Endothelial cell of umbilical vein (primary cell): ENCODE measurements at regions not wholly inside any gene's neighbourhood (a gene's known extent, or its start where the extent isn't known, plus 50 kb on each side); places are given as distances from the start of the nearest gene placed in this dataset.

Experiments used
- BruUV-seq: library from RNA; stranded (reverse); fragments of 400-500 nt; replicated peaks from 2 replicates; lab custom pipeline; 2021; lab: Mats Ljungman, UMichigan
- CTCF ChIA-PET: fragments of 300-600, 350-600 bp; sonication (Branson Sonifier 250); formaldehyde crosslinking; loops from one replicate; lab custom pipeline; 2021; ENCODE audit warnings: antibody characterized with exemption, inconsistent platforms; lab: Charles Lee
- POLR2A ChIA-PET: fragments of 300-600, 350-600 bp; sonication (Branson Sonifier 250); formaldehyde crosslinking; loops from one replicate; lab custom pipeline; 2021; ENCODE audit warnings: antibody characterized with exemption, inconsistent platforms; lab: Charles Lee
- DNase-seq: peaks from one replicate; pipeline ENCODE4 v3.0.0-alpha.2; 2011; ENCODE audit warnings: low read depth, low spot score
- FAIRE-seq: peaks from 2 replicates; lab custom pipeline; 2011; peaks lifted over from hg19 to GRCh38; lab: Jason Lieb, UNC
- H2AFZ ChIP-seq: 2 replicates; pipeline ENCODE4 v1.6.0; 2012; ENCODE audit warnings: low read depth, low read length, control low read depth, inconsistent platforms
- H3K27ac ChIP-seq: 2 replicates; pipeline ENCODE4 v1.5.1; 2011; ENCODE audit warnings: low read depth, mild to moderate bottlenecking, control low read depth, low read length, moderate library complexity; ENCODE audit not compliant: insufficient read depth
- H3K27me3 ChIP-seq, 2 experiments: 2 replicates each; pipeline versions ENCODE4 v1.6.0 to v1.6.1; 2011; ENCODE audit warnings: low read length in 2 of 2, mixed read lengths in 1 of 2; ENCODE audit not compliant: control insufficient read depth in 2 of 2, insufficient read depth in 2 of 2
- H3K36me3 ChIP-seq, 2 experiments: 2 replicates in 1 of 2; 3 replicates in 1 of 2; pipeline ENCODE4 v1.5.1; 2011; ENCODE audit warnings: low read length in 2 of 2, mild to moderate bottlenecking in 1 of 2, moderate library complexity in 1 of 2; ENCODE audit not compliant: control insufficient read depth in 2 of 2, insufficient read depth in 2 of 2; ENCODE audit errors: extremely low read depth in 1 of 2
- H3K4me1 ChIP-seq: 3 replicates; pipeline ENCODE4 v1.5.1; 2011; ENCODE audit warnings: mild to moderate bottlenecking, low read length; ENCODE audit not compliant: control insufficient read depth, insufficient read depth; ENCODE audit errors: extremely low read depth
- H3K4me2 ChIP-seq: 2 replicates; pipeline ENCODE4 v1.6.1; 2011; ENCODE audit warnings: low read length, control low read depth, mixed read lengths; ENCODE audit not compliant: insufficient read depth
- H3K4me3 ChIP-seq, 3 experiments: fragments of 200-600 bp in 1 of 3; sonication (generic), shearing (Covaris generic) in 1 of 3; replicated peaks in 1 of 3; 2 replicates each; pipeline ENCODE4 v1.5.1; 2011 to 2016; ENCODE audit warnings: control low read depth in 3 of 3, low read length in 3 of 3, mild to moderate bottlenecking in 2 of 3, inconsistent platforms in 1 of 3, low read depth in 1 of 3, moderate library complexity in 1 of 3; ENCODE audit not compliant: insufficient read depth in 1 of 3
- H3K79me2 ChIP-seq: 2 replicates; pipeline ENCODE4 v1.6.0; 2012; ENCODE audit warnings: low read length, inconsistent platforms; ENCODE audit not compliant: control insufficient read depth, insufficient read depth
- H3K9ac ChIP-seq: replicated peaks from 2 replicates; pipeline ENCODE3; 2011; ENCODE audit warnings: low read length, control low read depth; ENCODE audit not compliant: insufficient read depth; ENCODE audit errors: extremely low read depth
- H3K9me1 ChIP-seq: replicated peaks from 3 replicates; pipeline ENCODE4 v1.6.0; 2011; ENCODE audit warnings: mild to moderate bottlenecking, low read length; ENCODE audit not compliant: control insufficient read depth, insufficient read depth; ENCODE audit errors: extremely low read depth
- H3K9me3 ChIP-seq: replicated peaks from 2 replicates; pipeline ENCODE4 v1.5.1; 2012; ENCODE audit warnings: low read length, inconsistent platforms; ENCODE audit not compliant: control insufficient read depth, insufficient read depth
- H4K20me1 ChIP-seq: replicated peaks from 2 replicates; pipeline ENCODE3; 2011; ENCODE audit warnings: mild to moderate bottlenecking, low read length; ENCODE audit not compliant: control insufficient read depth, insufficient read depth; ENCODE audit errors: extremely low read depth
- CTCF ChIP-seq, 2 donors: IDR thresholded peaks; 1 replicate in 1 of 2; 2 replicates in 1 of 2; pipeline ENCODE4 v1.5.1; 2011; ENCODE audit warnings: low read length in 2 of 2, mild to moderate bottlenecking in 2 of 2, moderate library complexity in 2 of 2, control low read depth in 1 of 2, inconsistent platforms in 1 of 2, low read depth in 1 of 2; ENCODE audit not compliant: insufficient read depth in 1 of 2; ENCODE audit errors: extremely low read depth in 1 of 2
- EZH2 ChIP-seq: IDR thresholded peaks from 2 replicates; pipeline ENCODE4 v1.6.1; 2012; ENCODE audit warnings: borderline replicate concordance, low read depth, mild to moderate bottlenecking, moderate library complexity, low read length, inconsistent platforms; ENCODE audit not compliant: severe bottlenecking
- FOS ChIP-seq: IDR thresholded peaks from 2 replicates; pipeline ENCODE4 v1.6.1; 2011; ENCODE audit warnings: mild to moderate bottlenecking, low read length, moderate library complexity, borderline replicate concordance; ENCODE audit not compliant: insufficient read depth
- GATA2 ChIP-seq: IDR thresholded peaks from 2 replicates; pipeline ENCODE4 v1.7.0; 2011; ENCODE audit warnings: low read depth, mild to moderate bottlenecking, moderate library complexity, mixed read lengths, low read length; ENCODE audit not compliant: insufficient read length, insufficient read depth
- JUN ChIP-seq: IDR thresholded peaks from 2 replicates; pipeline ENCODE4 v1.6.1; 2011; ENCODE audit warnings: borderline replicate concordance, low read depth; ENCODE audit not compliant: insufficient read length, insufficient read depth
- MAX ChIP-seq: IDR thresholded peaks from 2 replicates; pipeline ENCODE4 v1.6.1; 2011; ENCODE audit not compliant: insufficient read depth, insufficient read length
- MYC ChIP-seq: IDR thresholded peaks from one replicate; pipeline ENCODE4 v1.6.1; 2011; ENCODE audit warnings: mild to moderate bottlenecking, low read depth, low read length
- POLR2A ChIP-seq: IDR thresholded peaks from 2 replicates; pipeline ENCODE4 v1.6.1; 2012; ENCODE audit warnings: low read depth, mild to moderate bottlenecking, control low read depth, low read length
- POLR2AphosphoS5 ChIP-seq: IDR thresholded peaks from 2 replicates; pipeline ENCODE4 v1.6.1; 2012; ENCODE audit warnings: low read depth, mild to moderate bottlenecking, control low read depth, low read length, moderate library complexity; ENCODE audit not compliant: insufficient read depth
- dilution Hi-C: fragments of 300-500 bp; cut with MboI; formaldehyde crosslinking; loops from one replicate; pipeline ENCODE4 v1.15.0; 2019; ENCODE audit warnings: low sequenced_read_pairs; ENCODE audit not compliant: extremely low pct_ligation_motif_present
- intact Hi-C: fragments of 100-400 bp; cut with micrococcal nuclease; formaldehyde crosslinking; loops from one replicate; pipeline ENCODE4 v1.10.0; 2022

GRCh38 chr6:776951-777350, 84.0 kb upstream of the EXOC2 start:
- dilution Hi-C loops = no loop called here

More at GRCh38 chr6:776951-777350, 84.0 kb upstream of the EXOC2 start:
- intact Hi-C loops = no loop called here
- no peaks in the 10 kb centered on the region for H3K36me3 ChIP-seq
- CTCF ChIA-PET = no interaction called here
- no peaks in the 10 kb centered on the region for H3K4me1 ChIP-seq
- H3K27ac ChIP-seq = no peak overlapping the region
- no peak overlapping the region for H2AFZ ChIP-seq
- no peaks in the 10 kb centered on the region for H3K27me3 ChIP-seq
- POLR2A ChIA-PET = no interaction called here
- no peak overlapping the region for H3K4me3 ChIP-seq
- FAIRE-seq = no peak
- H3K9me3 ChIP-seq = no peaks in the 10 kb centered on the region
- H4K20me1 ChIP-seq = no peaks in the 10 kb centered on the region
- no peak overlapping the region for H3K9ac ChIP-seq
- H3K9me1 ChIP-seq = no peaks in the 10 kb centered on the region
- BruUV-seq = no TSS peak
- TF ChIP-seq JUN (no peak), CTCF (IDR thresholded peaks at IDR 0.05; ENCODE audit: extremely low read depth in 1 of 2, insufficient read depth in 1 of 2, low read depth in 1 of 2, low read length in 2 of 2) (no peak), GATA2 (no peak), EZH2 (no peak), MAX (no peak), FOS (no peak), MYC (no peak), POLR2AphosphoS5 (no peak), POLR2A (no peak)
- DNase-seq = no peak
- no peak overlapping the region for H3K4me2 ChIP-seq
- H3K79me2 ChIP-seq = no peaks in the 10 kb centered on the region
